Adipocyte (in vitro differentiated cells): ENCODE measurements at regions not wholly inside any gene's neighbourhood (a gene's known extent, or its start where the extent isn't known, plus 50 kb on each side); places are given as distances from the start of the nearest gene placed in this dataset.

Experiments used
- DNase-seq: peaks from one replicate; pipeline ENCODE4 v3.0.0-alpha.2; 2015; ENCODE audit warnings: low read depth
- H3K27me3 ChIP-seq: replicated peaks from 2 replicates; pipeline ENCODE4 v1.7.0; 2013; ENCODE audit warnings: mild to moderate bottlenecking, low read length, moderate library complexity; ENCODE audit not compliant: control insufficient read depth, insufficient read depth
- H3K36me3 ChIP-seq: 2 replicates; pipeline ENCODE4 v1.7.0; 2013; ENCODE audit warnings: low read length, mild to moderate bottlenecking, moderate library complexity; ENCODE audit not compliant: control insufficient read depth, insufficient read depth, severe bottlenecking
- H3K4me1 ChIP-seq: 2 replicates; pipeline ENCODE4 v1.7.0; 2013; ENCODE audit warnings: mild to moderate bottlenecking, low read length, moderate library complexity; ENCODE audit not compliant: control insufficient read depth, insufficient read depth
- H3K4me3 ChIP-seq: 2 replicates; pipeline ENCODE4 v1.7.0; 2013; ENCODE audit warnings: mild to moderate bottlenecking, low read length, moderate library complexity
- H3K9ac ChIP-seq: 2 replicates; pipeline ENCODE4 v1.7.0; 2013; ENCODE audit warnings: mild to moderate bottlenecking, low read length, moderate library complexity
- H3K9me3 ChIP-seq: 2 replicates; pipeline ENCODE4 v1.7.0; 2013; ENCODE audit warnings: mild to moderate bottlenecking, low read length, moderate library complexity; ENCODE audit not compliant: control insufficient read depth

GRCh38 chr10:128263891-128264688, 137.9 kb upstream of the MKI67 start:
- Histone ChIP-seq H3K36me3 (no peaks in the 10 kb centered on the region), H3K4me3 (no peak overlapping the region), H3K9me3 (peaks cover 6% of the 10 kb centered on the region), H3K9ac (no peak overlapping the region), H3K4me1 (no peaks in the 10 kb centered on the region), H3K27me3 (peaks cover 43% of the 10 kb centered on the region)
- DNase-seq = peak; percentile 65

- Histone ChIP-seq H3K4me3 (no peak overlapping the region), H3K36me3 (no peaks in the 10 kb centered on the region), H3K9ac (no peak overlapping the region), H3K27me3 (peaks cover 39% of the 10 kb centered on the region), H3K4me1 (no peaks in the 10 kb centered on the region), H3K9me3 (no peaks in the 10 kb centered on the region)
- no peak for DNase-seq
Observed at GRCh38 chr10:128265596-128265995, 139.4 kb upstream of the MKI67 start.

- Histone ChIP-seq H3K9me3 (no peaks in the 10 kb centered on the region), H3K4me3 (no peak overlapping the region), H3K9ac (no peak overlapping the region), H3K36me3 (no peaks in the 10 kb centered on the region), H3K27me3 (peaks cover 42% of the 10 kb centered on the region), H3K4me1 (no peaks in the 10 kb centered on the region)
- no peak for DNase-seq
Observed at GRCh38 chr10:128267581-128267980, 141.4 kb upstream of the MKI67 start.

GRCh38 chr10:128268015-128268722, 141.9 kb upstream of the MKI67 start:
- DNase-seq = peak; percentile 11
- Histone ChIP-seq H3K9me3 (no peaks in the 10 kb centered on the region), H3K27me3 (peaks cover 42% of the 10 kb centered on the region), H3K4me1 (no peaks in the 10 kb centered on the region), H3K36me3 (no peaks in the 10 kb centered on the region), H3K4me3 (no peak overlapping the region), H3K9ac (no peak overlapping the region)

- H3K4me1 ChIP-seq = peaks cover 10% of the 10 kb centered on the region
- DNase-seq = peak; percentile 1
- no peaks in the 10 kb centered on the region for H3K36me3 ChIP-seq
- H3K9me3 ChIP-seq = no peaks in the 10 kb centered on the region
- peaks cover 41% of the 10 kb centered on the region for H3K27me3 ChIP-seq
- peak overlapping the region; percentile 8 for H3K4me3 ChIP-seq
- no peak overlapping the region for H3K9ac ChIP-seq
Observed at GRCh38 chr10:128274938-128275337, 148.7 kb upstream of the MKI67 start.

GRCh38 chr10:128275388-128276177, 149.4 kb upstream of the MKI67 start:
- Histone ChIP-seq H3K4me1 (peaks cover 10% of the 10 kb centered on the region), H3K36me3 (no peaks in the 10 kb centered on the region), H3K9me3 (no peaks in the 10 kb centered on the region), H3K9ac (no peak overlapping the region), H3K27me3 (peaks cover 41% of the 10 kb centered on the region), H3K4me3 (peak overlapping the region; percentile 8)
- DNase-seq = no peak

- Histone ChIP-seq H3K4me1 (peaks cover 10% of the 10 kb centered on the region), H3K4me3 (no peak overlapping the region), H3K9ac (no peak overlapping the region), H3K27me3 (peaks cover 32% of the 10 kb centered on the region), H3K36me3 (no peaks in the 10 kb centered on the region), H3K9me3 (no peaks in the 10 kb centered on the region)
- DNase-seq = no peak
Observed at GRCh38 chr10:128277267-128277840, 151.1 kb upstream of the MKI67 start.

- no peaks in the 10 kb centered on the region for H3K36me3 ChIP-seq
- DNase-seq = no peak
- no peak overlapping the region for H3K9ac ChIP-seq
- H3K27me3 ChIP-seq = peaks cover 24% of the 10 kb centered on the region
- H3K4me1 ChIP-seq = peaks cover 10% of the 10 kb centered on the region
- no peak overlapping the region for H3K4me3 ChIP-seq
- no peaks in the 10 kb centered on the region for H3K9me3 ChIP-seq
Observed at GRCh38 chr10:128278362-128278761, 152.1 kb upstream of the MKI67 start.

- Histone ChIP-seq H3K4me1 (peaks cover 2% of the 10 kb centered on the region), H3K9ac (no peak overlapping the region), H3K27me3 (peaks cover 39% of the 10 kb centered on the region), H3K9me3 (no peaks in the 10 kb centered on the region), H3K36me3 (no peaks in the 10 kb centered on the region), H3K4me3 (no peak overlapping the region)
- no peak for DNase-seq
Observed at GRCh38 chr10:128280271-128280670, 154.0 kb upstream of the MKI67 start.

- H3K9ac ChIP-seq = no peak overlapping the region
- H3K4me3 ChIP-seq = no peak overlapping the region
- H3K27me3 ChIP-seq = peaks cover 48% of the 10 kb centered on the region
- DNase-seq = no peak
- no peaks in the 10 kb centered on the region for H3K36me3 ChIP-seq
- H3K9me3 ChIP-seq = no peaks in the 10 kb centered on the region
- H3K4me1 ChIP-seq = no peaks in the 10 kb centered on the region
Observed at GRCh38 chr10:128281343-128281742, 155.1 kb upstream of the MKI67 start.

- Histone ChIP-seq H3K4me1 (no peaks in the 10 kb centered on the region), H3K9me3 (no peaks in the 10 kb centered on the region), H3K9ac (no peak overlapping the region), H3K27me3 (peaks cover 50% of the 10 kb centered on the region), H3K4me3 (no peak overlapping the region), H3K36me3 (no peaks in the 10 kb centered on the region)
- no peak for DNase-seq
Observed at GRCh38 chr10:128281861-128282260, 155.6 kb upstream of the MKI67 start.
